GM12878 (cell line): ENCODE measurements at regions not wholly inside any gene's neighbourhood (a gene's known extent, or its start where the extent isn't known, plus 50 kb on each side); places are given as distances from the start of the nearest gene placed in this dataset.

ENCODE experiments used
- ATAC-seq: fragments of 200-7000 bp; cut with Tn5 transposase; 3 replicates; pipeline ENCODE4 v1.9.1; 2020; ENCODE audit warnings: mild to moderate bottlenecking, moderate library complexity
- BruUV-seq: library from RNA; stranded (reverse); fragments of 400-500 nt; replicated peaks from 2 replicates; lab custom pipeline; 2021; lab: Mats Ljungman, UMichigan
- CTCF ChIA-PET: fragments of 300-600 bp; sonication (Branson Sonifier 250); formaldehyde crosslinking; extraction: SDS; loops from one replicate; lab custom pipeline; 2021; ENCODE audit warnings: inconsistent platforms; lab: Yijun Ruan, JAX
- POLR2A ChIA-PET: fragments of 350-600 bp; formaldehyde crosslinking; extraction: SDS; loops from one replicate; lab custom pipeline; 2021; ENCODE audit warnings: inconsistent platforms; lab: Charles Lee
- RAD21 ChIA-PET: fragments of 300-600 bp; sonication (Branson Sonifier 250); formaldehyde crosslinking; loops from one replicate; lab custom pipeline; 2023; ENCODE audit warnings: antibody characterized with exemption; ENCODE audit not compliant: unreplicated experiment; lab: Charles Lee
- SMC1A ChIA-PET: fragments of 300-600 bp; sonication (Branson Sonifier 250); formaldehyde crosslinking; loops from one replicate; lab custom pipeline; 2023; ENCODE audit not compliant: unreplicated experiment, uncharacterized antibody; lab: Charles Lee
- DNase-seq: peaks from one replicate; pipeline ENCODE4 v3.0.0-alpha.2; 2011; ENCODE audit warnings: low read depth, low spot score
- FAIRE-seq: peaks from 3 replicates; lab custom pipeline; 2011; peaks lifted over from hg19 to GRCh38; lab: Jason Lieb, UNC
- H2AFZ ChIP-seq: 2 replicates; pipeline ENCODE4 v1.6.0; 2011; ENCODE audit warnings: low read depth, low read length, control low read depth; ENCODE audit not compliant: control insufficient read depth
- H3K27ac ChIP-seq: 2 replicates; pipeline ENCODE4 v1.5.1; 2011; ENCODE audit warnings: control low read depth; ENCODE audit not compliant: control insufficient read depth, insufficient read depth
- H3K27me3 ChIP-seq, 2 experiments: replicated peaks in 1 of 2; 2 replicates each; pipeline versions ENCODE4 v1.6.0 to v1.6.1; 2011; ENCODE audit warnings: low read length in 1 of 2; ENCODE audit not compliant: control insufficient read depth in 2 of 2, insufficient read depth in 2 of 2
- H3K36me3 ChIP-seq, 2 experiments: 2 replicates each; pipeline ENCODE4 v1.5.1; 2011; ENCODE audit warnings: low read length in 1 of 2; ENCODE audit not compliant: control insufficient read depth in 2 of 2, insufficient read depth in 2 of 2
- H3K4me1 ChIP-seq: 2 replicates; pipeline ENCODE4 v1.6.1; 2011; ENCODE audit warnings: mild to moderate bottlenecking, low read length, moderate library complexity, mixed read lengths; ENCODE audit not compliant: control insufficient read depth, insufficient read depth
- H3K4me2 ChIP-seq: 2 replicates; pipeline ENCODE4 v1.6.0; 2011; ENCODE audit warnings: control low read depth; ENCODE audit not compliant: control insufficient read depth, insufficient read depth
- H3K4me3 ChIP-seq: fragments of 200-600 bp; sonication (generic); 2 replicates; pipeline ENCODE4 v1.5.1; 2016
- H3K79me2 ChIP-seq: 2 replicates; pipeline ENCODE4 v1.6.0; 2011; ENCODE audit warnings: low read length; ENCODE audit not compliant: control insufficient read depth, insufficient read depth
- H3K9ac ChIP-seq: 2 replicates; pipeline ENCODE4 v1.8.0; 2011; ENCODE audit warnings: low read length, control low read depth, mixed read lengths; ENCODE audit not compliant: control insufficient read depth, insufficient read depth
- H3K9me3 ChIP-seq: replicated peaks from 3 replicates; pipeline ENCODE4 v1.5.1; 2011; ENCODE audit warnings: mild to moderate bottlenecking, low read length; ENCODE audit not compliant: control insufficient read depth, insufficient read depth
- H4K20me1 ChIP-seq: 2 replicates; pipeline ENCODE4 v1.6.0; 2011; ENCODE audit not compliant: control insufficient read depth, insufficient read depth
- BCL3 ChIP-seq: IDR thresholded peaks from 2 replicates; pipeline ENCODE4 v1.6.1; 2011; ENCODE audit warnings: borderline replicate concordance, low read depth, mild to moderate bottlenecking, moderate library complexity, low read length; ENCODE audit not compliant: insufficient read depth, poor library complexity, severe bottlenecking
- CHD2 ChIP-seq: IDR thresholded peaks from 2 replicates; pipeline ENCODE4 v1.6.1; 2011; ENCODE audit warnings: low read depth, low read length, improper control_type of control experiment, borderline replicate concordance
- CREM ChIP-seq: IDR thresholded peaks from 2 replicates; pipeline ENCODE4 v1.6.1; 2014; ENCODE audit warnings: antibody characterized with exemption, low read depth
- MTA3 ChIP-seq: IDR thresholded peaks from 2 replicates; pipeline ENCODE4 v1.6.1; 2012; ENCODE audit warnings: low read length, inconsistent platforms, borderline replicate concordance
- NFXL1 ChIP-seq: fragments of 450-650 bp; IDR thresholded peaks from 2 replicates; pipeline ENCODE4 v1.6.1; 2017; ENCODE audit warnings: antibody characterized with exemption, mild to moderate bottlenecking, borderline replicate concordance
- NKRF ChIP-seq: fragments of 450-650 bp; conservative IDR thresholded peaks from 2 replicates; pipeline ENCODE4 v1.6.1; 2017; ENCODE audit warnings: mild to moderate bottlenecking, moderate library complexity
- POU2F2 ChIP-seq: IDR thresholded peaks from 3 replicates; pipeline ENCODE4 v1.6.1; 2011; ENCODE audit warnings: low read depth, mild to moderate bottlenecking, low read length, borderline replicate concordance
- RBBP5 ChIP-seq: fragments of 200-600 bp; sonication (generic); conservative IDR thresholded peaks from 2 replicates; pipeline ENCODE4 v1.6.1; 2016
- USF2 ChIP-seq: IDR thresholded peaks from 2 replicates; pipeline ENCODE4 v1.6.1; 2011; ENCODE audit warnings: low read depth, low read length, improper control_type of control experiment, borderline replicate concordance
- ZBTB40 ChIP-seq: fragments of 450-650 bp; IDR thresholded peaks from 2 replicates; pipeline ENCODE4 v1.6.1; 2016; ENCODE audit warnings: mild to moderate bottlenecking, moderate library complexity, borderline replicate concordance
- WGBS: methylation state at CpG from one replicate; pipeline ENCODE4 v1.1.6; 2016; ENCODE audit warnings: low lambda C conversion rate; ENCODE audit not compliant: insufficient replicate concordance, insufficient coverage; ENCODE audit errors: missing lambda C conversion rate; 5-methylcytosine and 5-hydroxymethylcytosine counted together
- in situ Hi-C: fragments of 300-500 bp; cut with MboI; formaldehyde crosslinking; loops from 9 replicates; pipeline ENCODE4 v1.14.3; 2018; ENCODE audit warnings: mixed read lengths
- intact Hi-C: fragments of 100-400 bp; cut with micrococcal nuclease; formaldehyde crosslinking; loops from one replicate; pipeline ENCODE4 v1.14.2; 2022; ENCODE audit not compliant: unreplicated experiment
- TF ChIP-seq, protein P1 (sequence below): IDR thresholded peaks from 2 replicates; pipeline ENCODE4 v1.6.1; 2011; ENCODE audit warnings: borderline replicate concordance, low read depth, mild to moderate bottlenecking, moderate library complexity, mixed read lengths, low read length; ENCODE audit not compliant: insufficient read depth; ENCODE audit errors: extremely low read length
- TF ChIP-seq, protein P2 (sequence below): fragments of 450-650 bp; IDR thresholded peaks from 2 replicates; pipeline ENCODE4 v1.6.1; 2017; ENCODE audit warnings: mild to moderate bottlenecking

GRCh38 chrX:445727-446126 lies 59.0 kb upstream of the PPP2R3B start:
- H3K27ac ChIP-seq = no peak overlapping the region
- ATAC-seq (no peak), FAIRE-seq (no peak), DNase-seq (no peak)
- POLR2A ChIA-PET = no interaction called here
- no peak overlapping the region for H3K4me3 ChIP-seq
- no peaks in the 10 kb centered on the region for H3K36me3 ChIP-seq
- no peak overlapping the region for H3K9ac ChIP-seq
- no peaks in the 10 kb centered on the region for H4K20me1 ChIP-seq
- H3K27me3 ChIP-seq = no peaks in the 10 kb centered on the region
- H3K79me2 ChIP-seq = no peaks in the 10 kb centered on the region
- SMC1A ChIA-PET = no interaction called here
- H2AFZ ChIP-seq = no peak overlapping the region
- intact Hi-C loops = no loop called here
- no peaks in the 10 kb centered on the region; the same call in 2 of the 3 replicates for H3K9me3 ChIP-seq
- CTCF ChIA-PET = no interaction called here
- no TSS peak for BruUV-seq
- 43% methylated on average over 8 of the region's 8 CpGs for WGBS
- RAD21 ChIA-PET = no interaction called here
- H3K4me1 ChIP-seq = no peaks in the 10 kb centered on the region
- in situ Hi-C loops = no loop called here
- H3K4me2 ChIP-seq = no peak overlapping the region
- TF ChIP-seq NFXL1 (no peak), MTA3 (no peak), NKRF (no peak), USF2 (no peak), BCL3 (no peak), CHD2 (no peak), CREM (no peak), POU2F2 (no peak), RBBP5 (no peak), ZBTB40 (no peak)
- TF ChIP-seq, protein P1, sequence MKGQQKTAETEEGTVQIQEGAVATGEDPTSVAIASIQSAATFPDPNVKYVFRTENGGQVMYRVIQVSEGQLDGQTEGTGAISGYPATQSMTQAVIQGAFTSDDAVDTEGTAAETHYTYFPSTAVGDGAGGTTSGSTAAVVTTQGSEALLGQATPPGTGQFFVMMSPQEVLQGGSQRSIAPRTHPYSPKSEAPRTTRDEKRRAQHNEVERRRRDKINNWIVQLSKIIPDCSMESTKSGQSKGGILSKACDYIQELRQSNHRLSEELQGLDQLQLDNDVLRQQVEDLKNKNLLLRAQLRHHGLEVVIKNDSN = no peak
- TF ChIP-seq, protein P2, sequence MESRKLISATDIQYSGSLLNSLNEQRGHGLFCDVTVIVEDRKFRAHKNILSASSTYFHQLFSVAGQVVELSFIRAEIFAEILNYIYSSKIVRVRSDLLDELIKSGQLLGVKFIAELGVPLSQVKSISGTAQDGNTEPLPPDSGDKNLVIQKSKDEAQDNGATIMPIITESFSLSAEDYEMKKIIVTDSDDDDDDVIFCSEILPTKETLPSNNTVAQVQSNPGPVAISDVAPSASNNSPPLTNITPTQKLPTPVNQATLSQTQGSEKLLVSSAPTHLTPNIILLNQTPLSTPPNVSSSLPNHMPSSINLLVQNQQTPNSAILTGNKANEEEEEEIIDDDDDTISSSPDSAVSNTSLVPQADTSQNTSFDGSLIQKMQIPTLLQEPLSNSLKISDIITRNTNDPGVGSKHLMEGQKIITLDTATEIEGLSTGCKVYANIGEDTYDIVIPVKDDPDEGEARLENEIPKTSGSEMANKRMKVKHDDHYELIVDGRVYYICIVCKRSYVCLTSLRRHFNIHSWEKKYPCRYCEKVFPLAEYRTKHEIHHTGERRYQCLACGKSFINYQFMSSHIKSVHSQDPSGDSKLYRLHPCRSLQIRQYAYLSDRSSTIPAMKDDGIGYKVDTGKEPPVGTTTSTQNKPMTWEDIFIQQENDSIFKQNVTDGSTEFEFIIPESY = no peak
